WTC11 (cell line): ENCODE measurements at regions not wholly inside any gene's neighbourhood (a gene's known extent, or its start where the extent isn't known, plus 50 kb on each side); places are given as distances from the start of the nearest gene placed in this dataset.

Experiments used
- CREB1 ChIP-seq: sonication (generic); formaldehyde crosslinking; IDR thresholded peaks from 2 replicates; pipeline ENCODE4 v1.8.0; 2023; ENCODE audit warnings: mild to moderate bottlenecking, missing genetic modification reagents
- CTCF ChIP-seq: fragments of 200-600 bp; IDR thresholded peaks from 2 replicates; pipeline ENCODE4 v1.8.0; 2022; ENCODE audit warnings: antibody characterized with exemption
- PRDM15 ChIP-seq: sonication (generic); formaldehyde crosslinking; IDR thresholded peaks from 2 replicates; pipeline ENCODE4 v1.8.0; 2022; ENCODE audit warnings: missing genetic modification reagents

- TF ChIP-seq CREB1 (CRISPR knock-in tag): no peak
- no peak for TF ChIP-seq CTCF
- no peak for TF ChIP-seq PRDM15 (CRISPR knock-in tag)
These were observed 353.7 kb downstream of the CETN3 start for GRCh38 chr5:90055831-90056328.
